Panc1 (cell line): ENCODE measurements at regions not wholly inside any gene's neighbourhood (a gene's known extent, or its start where the extent isn't known, plus 50 kb on each side); places are given as distances from the start of the nearest gene placed in this dataset.

Experiments used
- ATAC-seq: fragments of 200-7000 bp; cut with Tn5 transposase; 2 replicates; pipeline ENCODE4 v1.9.1; 2020; ENCODE audit warnings: mild to moderate bottlenecking, moderate library complexity
- BruUV-seq: library from RNA; stranded (reverse); fragments of 400-500 nt; replicated peaks from 2 replicates; lab custom pipeline; 2021; lab: Mats Ljungman, UMichigan
- CTCF ChIA-PET: fragments of 300-600 bp; sonication (Branson Sonifier 250); formaldehyde crosslinking; loops from one replicate; lab custom pipeline; 2022; ENCODE audit warnings: antibody characterized with exemption; lab: Charles Lee
- POLR2A ChIA-PET: fragments of 300-600 bp; sonication (Branson Sonifier 250); formaldehyde crosslinking; loops from one replicate; lab custom pipeline; 2022; ENCODE audit warnings: antibody characterized with exemption; lab: Charles Lee
- DNase-seq: peaks from one replicate; pipeline ENCODE4 v3.0.0-alpha.2; 2010; ENCODE audit warnings: low read depth, low spot score
- H3K27ac ChIP-seq: 2 replicates; pipeline ENCODE4 v1.5.1; 2011; ENCODE audit warnings: mild to moderate bottlenecking, low read length, inconsistent platforms
- H3K27me3 ChIP-seq: fragments of 200-500 bp; sonication (Bioruptor generic); 2 replicates; pipeline ENCODE4 v1.6.0; 2014; ENCODE audit warnings: low read length, inconsistent platforms; ENCODE audit not compliant: control insufficient read depth, insufficient read depth
- H3K36me3 ChIP-seq: fragments of 200-500 bp; sonication (Bioruptor generic); 2 replicates; pipeline ENCODE4 v1.5.1; 2014; ENCODE audit warnings: inconsistent platforms, mild to moderate bottlenecking, low read length, moderate library complexity; ENCODE audit not compliant: control insufficient read depth, insufficient read depth
- H3K4me1 ChIP-seq: 2 replicates; pipeline ENCODE4 v1.5.1; 2011; ENCODE audit warnings: inconsistent platforms, mild to moderate bottlenecking, low read length, moderate library complexity; ENCODE audit not compliant: control insufficient read depth, insufficient read depth
- H3K4me3 ChIP-seq, 2 experiments: 2 replicates each; pipeline ENCODE4 v1.5.1; 2011 to 2012; ENCODE audit warnings: low read depth in 2 of 2, low read length in 2 of 2, mild to moderate bottlenecking in 2 of 2, inconsistent platforms in 1 of 2, moderate library complexity in 1 of 2
- H3K9me3 ChIP-seq: fragments of 200-500 bp; sonication (Bioruptor generic); 2 replicates; pipeline ENCODE4 v1.5.1; 2014; ENCODE audit warnings: low read depth, mild to moderate bottlenecking, inconsistent platforms, low read length, moderate library complexity; ENCODE audit not compliant: control insufficient read depth, insufficient read depth
- CTCF ChIP-seq: fragments of 450-650 bp; IDR thresholded peaks from 2 replicates; pipeline ENCODE4 v1.5.1; 2017; ENCODE audit warnings: mild to moderate bottlenecking
- POLR2AphosphoS5 ChIP-seq: IDR thresholded peaks from 2 replicates; pipeline ENCODE4 v1.6.1; 2012; ENCODE audit warnings: mild to moderate bottlenecking, low read depth, low read length, moderate library complexity
- REST ChIP-seq, 2 experiments: IDR thresholded peaks; 2 replicates each; pipeline ENCODE4 v1.6.1; 2011 to 2012; ENCODE audit warnings: low read depth in 2 of 2, control low read depth in 1 of 2, low read length in 1 of 2, mild to moderate bottlenecking in 1 of 2, moderate library complexity in 1 of 2; ENCODE audit not compliant: insufficient read depth in 1 of 2
- SIN3A ChIP-seq: IDR thresholded peaks from 2 replicates; pipeline ENCODE4 v1.6.1; 2012; ENCODE audit warnings: low read depth, mild to moderate bottlenecking, low read length, moderate library complexity, borderline replicate concordance; ENCODE audit not compliant: insufficient read depth
- TCF7L2 ChIP-seq: IDR thresholded peaks from 2 replicates; pipeline ENCODE4 v1.6.1; 2011; ENCODE audit warnings: mild to moderate bottlenecking, low read depth, low read length, inconsistent platforms
- in situ Hi-C: cut with HindIII; loops from 2 replicates; pipeline ENCODE4 v1.10.0; 2016; ENCODE audit warnings: low sequenced_read_pairs, low pct_unique_long_range_greater_than_20kb
- intact Hi-C: fragments of 100-400 bp; cut with micrococcal nuclease; formaldehyde crosslinking; loops from one replicate; pipeline ENCODE4 v1.10.0; 2022; ENCODE audit not compliant: unreplicated experiment

GRCh38 chr10:37582237-37582636 is 275.2 kb downstream of the ZNF248 start:
- Histone ChIP-seq H3K9me3 (no peaks in the 10 kb centered on the region), H3K4me3 (no peak overlapping the region), H3K27ac (no peak overlapping the region), H3K36me3 (no peaks in the 10 kb centered on the region), H3K4me1 (no peaks in the 10 kb centered on the region), H3K27me3 (no peaks in the 10 kb centered on the region)
- CTCF ChIA-PET: no interaction called here
- intact Hi-C loops (no loop called here), in situ Hi-C loops (no loop called here)
- POLR2A ChIA-PET: no interaction called here
- ATAC-seq (no peak), DNase-seq (no peak)
- TF ChIP-seq TCF7L2: no peak
- no peak for TF ChIP-seq CTCF
- no peak for TF ChIP-seq SIN3A
- TF ChIP-seq POLR2AphosphoS5: no peak
- TF ChIP-seq REST (IDR thresholded peaks at IDR 0.05; ENCODE audit: insufficient read depth in 1 of 2, low read depth in 2 of 2, low read length in 1 of 2): no peak
- BruUV-seq: no TSS peak

GRCh38 chr10:37576154-37576553 is 281.3 kb downstream of the ZNF248 start:
- intact Hi-C loops (no loop called here), in situ Hi-C loops (no loop called here)
- no peaks in the 10 kb centered on the region for H3K9me3 ChIP-seq
- BruUV-seq: no TSS peak
- ATAC-seq: no peak
- no peaks in the 10 kb centered on the region for H3K4me1 ChIP-seq
- no peak overlapping the region for H3K27ac ChIP-seq
- no peaks in the 10 kb centered on the region for H3K36me3 ChIP-seq
- H3K27me3 ChIP-seq: no peaks in the 10 kb centered on the region
- ChIA-PET POLR2A (no interaction called here), CTCF (no interaction called here)
- H3K4me3 ChIP-seq: no peak overlapping the region
- no peak for DNase-seq
- TF ChIP-seq POLR2AphosphoS5 (no peak), SIN3A (no peak), CTCF (no peak), TCF7L2 (no peak), REST (IDR thresholded peaks at IDR 0.05; ENCODE audit: insufficient read depth in 1 of 2, low read depth in 2 of 2, low read length in 1 of 2) (no peak)
